Prostate gland (tissue), 2 donors: ENCODE measurements at regions not wholly inside any gene's neighbourhood (a gene's known extent, or its start where the extent isn't known, plus 50 kb on each side); places are given as distances from the start of the nearest gene placed in this dataset.

ENCODE experiments used
- DNase-seq: peaks from one replicate; pipeline ENCODE4 v3.0.0-alpha.2; 2019; ENCODE audit warnings: low spot score
- H3K27ac ChIP-seq, 2 donors: fragments of 200-600 bp; sonication (generic); 2 replicates each; pipeline ENCODE4 v1.5.1; 2017 to 2019
- H3K27me3 ChIP-seq: fragments of 200-600 bp; sonication (generic); replicated peaks from 2 replicates; pipeline ENCODE4 v1.5.1; 2019; ENCODE audit not compliant: insufficient read depth
- H3K36me3 ChIP-seq, 2 donors: fragments of 200-600 bp; sonication (generic); 1 replicate in 1 of 2; 2 replicates in 1 of 2; pipeline versions ENCODE4 v1.5.1 to v1.8.1; 2017 to 2019
- H3K4me1 ChIP-seq: fragments of 200-600 bp; sonication (generic); replicated peaks from 2 replicates; pipeline ENCODE4 v1.5.1; 2019
- H3K4me3 ChIP-seq, 2 donors: fragments of 200-600 bp; sonication (generic); 2 replicates each; pipeline ENCODE4 v1.5.1; 2017 to 2019
- H3K9me3 ChIP-seq: fragments of 200-600 bp; sonication (generic); 2 replicates; pipeline ENCODE4 v1.5.1; 2017
- CTCF ChIP-seq, 4 experiments: fragments of 200-600 bp in 2 of 4; fragments of 450-650 bp in 2 of 4; sonication (generic) in 2 of 4; IDR thresholded peaks; 1 replicate in 3 of 4; 2 replicates in 1 of 4; pipeline ENCODE4 v1.5.1; 2016 to 2019; ENCODE audit warnings: antibody characterized with exemption in 4 of 4, mild to moderate bottlenecking in 2 of 4, moderate library complexity in 2 of 4
- POLR2A ChIP-seq: fragments of 450-650 bp; IDR thresholded peaks from one replicate; pipeline ENCODE4 v1.6.1; 2016; ENCODE audit warnings: antibody characterized with exemption, mild to moderate bottlenecking
- POLR2AphosphoS5 ChIP-seq: sonication (generic); formaldehyde crosslinking; IDR thresholded peaks from one replicate; pipeline ENCODE4 v1.6.1; 2017; ENCODE audit warnings: antibody characterized with exemption
- WGBS: methylation state at CpG from one replicate; pipeline ENCODE4 v1.1.5; 2018; 5-methylcytosine and 5-hydroxymethylcytosine counted together
- intact Hi-C: fragments of 100-400 bp; cut with DNase I; formaldehyde crosslinking; loops from one replicate; pipeline ENCODE4 v1.14.2; 2022

DNA sequence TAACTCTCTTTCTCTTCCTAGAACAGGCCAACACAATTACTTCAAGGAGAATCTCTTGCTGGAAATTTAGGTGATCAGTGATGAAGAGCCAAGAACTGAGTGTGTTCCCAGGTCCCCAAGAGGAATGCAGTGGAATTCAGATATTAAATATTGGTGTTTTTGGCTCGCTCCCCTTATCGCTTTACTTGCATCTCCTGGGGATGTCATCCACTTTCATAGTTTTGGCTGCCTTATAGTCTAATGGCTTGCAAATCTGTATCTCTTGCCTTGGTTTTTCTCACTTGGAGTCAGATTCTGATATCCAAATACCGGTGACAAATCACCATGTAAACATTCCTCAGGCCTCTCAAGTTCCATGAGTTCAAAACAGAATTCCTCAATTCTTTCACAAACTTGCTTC lies 151.0 kb upstream of the C1orf87 start:
- DNase-seq: no peak
- H3K27ac ChIP-seq: no peak overlapping the region

DNA sequence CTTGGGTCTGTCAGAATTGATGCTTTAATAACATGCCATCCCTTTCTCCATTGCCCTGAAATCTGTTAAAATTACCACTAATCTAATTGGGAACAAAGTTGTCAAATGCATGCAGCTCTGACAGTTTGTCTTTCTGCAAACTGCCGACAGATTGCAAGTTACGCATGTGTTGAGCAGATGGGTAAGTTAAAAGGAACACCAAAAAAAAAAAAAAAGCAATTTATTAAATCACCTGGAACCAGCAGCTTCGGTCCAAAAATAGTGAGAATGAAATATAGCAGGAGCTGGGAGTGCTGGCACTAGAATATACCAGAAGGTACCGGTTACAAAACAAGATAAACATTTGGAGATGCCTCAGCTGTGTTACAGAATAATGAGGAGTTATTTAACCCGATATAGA lies 149.6 kb upstream of the C1orf87 start:
- intact Hi-C loops: no loop called here
- Histone ChIP-seq H3K9me3 (no peaks in the 10 kb centered on the region), H3K36me3 (no peaks in the 10 kb centered on the region), H3K4me1 (no peaks in the 10 kb centered on the region), H3K4me3 (no peak overlapping the region), H3K27me3 (no peaks in the 10 kb centered on the region), H3K27ac (no peak overlapping the region)
- DNase-seq: no peak
- TF ChIP-seq POLR2A (no peak), CTCF (IDR thresholded peaks at IDR 0.05) (no peak), POLR2AphosphoS5 (no peak)
- WGBS: 33% methylated on average over 5 of the region's 5 CpGs

More for the DNA sequence above, 151.0 kb upstream of the C1orf87 start:
- 85% methylated on average over 3 of the region's 3 CpGs for WGBS
- H3K4me1 ChIP-seq: no peaks in the 10 kb centered on the region
- intact Hi-C loops: no loop called here
- no peak for TF ChIP-seq CTCF (IDR thresholded peaks at IDR 0.05)
- no peak for TF ChIP-seq POLR2A
- TF ChIP-seq POLR2AphosphoS5: no peak
- H3K36me3 ChIP-seq: no peaks in the 10 kb centered on the region
- no peaks in the 10 kb centered on the region for H3K9me3 ChIP-seq
- no peak overlapping the region for H3K4me3 ChIP-seq
- H3K27me3 ChIP-seq: no peaks in the 10 kb centered on the region

GRCh38 chr1:60222360-60223115 lies 149.0 kb upstream of the C1orf87 start:
- Histone ChIP-seq H3K4me3 (no peak overlapping the region), H3K4me1 (no peaks in the 10 kb centered on the region), H3K36me3 (no peaks in the 10 kb centered on the region), H3K9me3 (no peaks in the 10 kb centered on the region), H3K27ac (no peak overlapping the region), H3K27me3 (no peaks in the 10 kb centered on the region)
- intact Hi-C loops: no loop called here
- no peak for DNase-seq
- no peak for TF ChIP-seq CTCF (IDR thresholded peaks at IDR 0.05)
- TF ChIP-seq POLR2A: no peak
- no peak for TF ChIP-seq POLR2AphosphoS5
- WGBS: 83% methylated on average over 11 of the region's 11 CpGs

GRCh38 chr1:60213253-60213652 lies 139.7 kb upstream of the C1orf87 start:
- no peaks in the 10 kb centered on the region for H3K36me3 ChIP-seq
- no peak for TF ChIP-seq CTCF (IDR thresholded peaks at IDR 0.05)
- TF ChIP-seq POLR2AphosphoS5: no peak
- TF ChIP-seq POLR2A: no peak
- intact Hi-C loops: no loop called here
- H3K27me3 ChIP-seq: no peaks in the 10 kb centered on the region
- no peak overlapping the region for H3K27ac ChIP-seq
- H3K9me3 ChIP-seq: no peaks in the 10 kb centered on the region
- H3K4me3 ChIP-seq: no peak overlapping the region
- WGBS: 67% methylated on average over 5 of the region's 5 CpGs
- H3K4me1 ChIP-seq: no peaks in the 10 kb centered on the region
- DNase-seq: no peak

DNA sequence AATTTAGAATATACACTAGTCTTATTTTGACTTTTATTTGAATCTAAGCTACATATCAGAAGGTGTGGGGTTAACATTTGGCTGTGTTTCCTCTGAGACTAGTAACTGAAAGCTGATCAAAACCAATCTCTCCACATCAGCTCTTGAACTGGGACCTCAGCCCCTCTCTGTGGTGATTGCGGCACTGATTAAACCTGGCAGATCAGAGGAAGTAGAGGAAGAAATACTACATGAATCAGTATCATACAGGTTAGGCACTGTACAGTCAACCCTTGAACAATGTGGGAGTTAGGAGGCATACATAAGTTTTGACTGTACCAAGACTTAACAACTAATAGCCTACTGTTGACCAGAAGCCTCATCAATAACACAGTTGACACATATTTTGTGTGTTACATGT lies 122.5 kb upstream of the C1orf87 start:
- H3K9me3 ChIP-seq: no peaks in the 10 kb centered on the region
- no peak for DNase-seq
- no peaks in the 10 kb centered on the region for H3K27me3 ChIP-seq
- intact Hi-C loops: no loop called here
- no peak overlapping the region for H3K27ac ChIP-seq
- no peaks in the 10 kb centered on the region for H3K4me1 ChIP-seq
- no peak overlapping the region for H3K4me3 ChIP-seq
- TF ChIP-seq POLR2A: no peak
- TF ChIP-seq CTCF (IDR thresholded peaks at IDR 0.05): no peak
- TF ChIP-seq POLR2AphosphoS5: no peak
- 92% methylated on average over 1 of the region's 1 CpG for WGBS
- H3K36me3 ChIP-seq: no peaks in the 10 kb centered on the region
